Panc1 (cell line): ENCODE measurements at regions not wholly inside any gene's neighbourhood (a gene's known extent, or its start where the extent isn't known, plus 50 kb on each side); places are given as distances from the start of the nearest gene placed in this dataset.

Experiments used
- ATAC-seq: fragments of 200-7000 bp; cut with Tn5 transposase; 2 replicates; pipeline ENCODE4 v1.9.1; 2020; ENCODE audit warnings: mild to moderate bottlenecking, moderate library complexity
- BruUV-seq: library from RNA; stranded (reverse); fragments of 400-500 nt; replicated peaks from 2 replicates; lab custom pipeline; 2021; lab: Mats Ljungman, UMichigan
- CTCF ChIA-PET: fragments of 300-600 bp; sonication (Branson Sonifier 250); formaldehyde crosslinking; loops from one replicate; lab custom pipeline; 2022; ENCODE audit warnings: antibody characterized with exemption; lab: Charles Lee
- POLR2A ChIA-PET: fragments of 300-600 bp; sonication (Branson Sonifier 250); formaldehyde crosslinking; loops from one replicate; lab custom pipeline; 2022; ENCODE audit warnings: antibody characterized with exemption; lab: Charles Lee
- DNase-seq: peaks from one replicate; pipeline ENCODE4 v3.0.0-alpha.2; 2010; ENCODE audit warnings: low read depth, low spot score
- H3K27ac ChIP-seq: 2 replicates; pipeline ENCODE4 v1.5.1; 2011; ENCODE audit warnings: mild to moderate bottlenecking, low read length, inconsistent platforms
- H3K27me3 ChIP-seq: fragments of 200-500 bp; sonication (Bioruptor generic); 2 replicates; pipeline ENCODE4 v1.6.0; 2014; ENCODE audit warnings: low read length, inconsistent platforms; ENCODE audit not compliant: control insufficient read depth, insufficient read depth
- H3K36me3 ChIP-seq: fragments of 200-500 bp; sonication (Bioruptor generic); 2 replicates; pipeline ENCODE4 v1.5.1; 2014; ENCODE audit warnings: inconsistent platforms, mild to moderate bottlenecking, low read length, moderate library complexity; ENCODE audit not compliant: control insufficient read depth, insufficient read depth
- H3K4me1 ChIP-seq: 2 replicates; pipeline ENCODE4 v1.5.1; 2011; ENCODE audit warnings: inconsistent platforms, mild to moderate bottlenecking, low read length, moderate library complexity; ENCODE audit not compliant: control insufficient read depth, insufficient read depth
- H3K4me3 ChIP-seq, 2 experiments: 2 replicates each; pipeline ENCODE4 v1.5.1; 2011 to 2012; ENCODE audit warnings: low read depth in 2 of 2, low read length in 2 of 2, mild to moderate bottlenecking in 2 of 2, inconsistent platforms in 1 of 2, moderate library complexity in 1 of 2
- H3K9me3 ChIP-seq: fragments of 200-500 bp; sonication (Bioruptor generic); 2 replicates; pipeline ENCODE4 v1.5.1; 2014; ENCODE audit warnings: low read depth, mild to moderate bottlenecking, inconsistent platforms, low read length, moderate library complexity; ENCODE audit not compliant: control insufficient read depth, insufficient read depth
- POLR2AphosphoS5 ChIP-seq: IDR thresholded peaks from 2 replicates; pipeline ENCODE4 v1.6.1; 2012; ENCODE audit warnings: mild to moderate bottlenecking, low read depth, low read length, moderate library complexity
- SIN3A ChIP-seq: IDR thresholded peaks from 2 replicates; pipeline ENCODE4 v1.6.1; 2012; ENCODE audit warnings: low read depth, mild to moderate bottlenecking, low read length, moderate library complexity, borderline replicate concordance; ENCODE audit not compliant: insufficient read depth
- TCF7L2 ChIP-seq: IDR thresholded peaks from 2 replicates; pipeline ENCODE4 v1.6.1; 2011; ENCODE audit warnings: mild to moderate bottlenecking, low read depth, low read length, inconsistent platforms
- in situ Hi-C: cut with HindIII; loops from 2 replicates; pipeline ENCODE4 v1.10.0; 2016; ENCODE audit warnings: low sequenced_read_pairs, low pct_unique_long_range_greater_than_20kb
- intact Hi-C: fragments of 100-400 bp; cut with micrococcal nuclease; formaldehyde crosslinking; loops from one replicate; pipeline ENCODE4 v1.10.0; 2022; ENCODE audit not compliant: unreplicated experiment
- TF ChIP-seq, protein P1 (sequence below): fragments of 450-650 bp; IDR thresholded peaks from 2 replicates; pipeline ENCODE4 v1.5.1; 2017; ENCODE audit warnings: mild to moderate bottlenecking
- TF ChIP-seq, protein P2 (sequence below), 2 experiments: IDR thresholded peaks; 2 replicates each; pipeline ENCODE4 v1.6.1; 2011 to 2012; ENCODE audit warnings: low read depth in 2 of 2, control low read depth in 1 of 2, low read length in 1 of 2, mild to moderate bottlenecking in 1 of 2, moderate library complexity in 1 of 2; ENCODE audit not compliant: insufficient read depth in 1 of 2

DNA sequence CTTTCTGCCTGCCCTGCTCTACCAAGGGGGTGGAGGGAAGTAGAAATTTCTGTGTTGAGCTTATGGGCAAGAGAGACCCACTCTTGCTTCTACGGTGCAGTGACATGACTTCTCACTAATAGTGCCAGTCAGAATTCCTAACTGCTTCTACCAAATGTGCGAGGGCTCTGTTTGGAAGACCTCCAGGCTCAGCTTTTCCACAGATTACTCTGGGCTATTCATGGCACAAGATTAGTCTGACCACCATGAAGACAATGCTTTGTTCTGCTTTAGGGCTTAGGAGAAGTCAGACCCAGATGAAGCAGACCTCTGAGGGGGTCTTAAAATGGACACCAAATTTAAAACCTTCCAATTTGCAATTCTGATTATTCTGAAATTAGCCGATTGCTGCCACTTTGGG lies 195.9 kb upstream of the TBC1D5 start:
- no peak overlapping the region for H3K4me3 ChIP-seq
- no TSS peak for BruUV-seq
- DNase-seq, result no peak
- no peak overlapping the region for H3K27ac ChIP-seq
- ATAC-seq, result no peak
- ChIA-PET POLR2A (no interaction called here), CTCF (no interaction called here)
- H3K27me3 ChIP-seq, result peaks cover 2% of the 10 kb centered on the region; the same call in 1 of the 2 replicates
- intact Hi-C loops, result no loop called here
- no peaks in the 10 kb centered on the region for H3K9me3 ChIP-seq
- H3K4me1 ChIP-seq, result no peaks in the 10 kb centered on the region
- no peaks in the 10 kb centered on the region for H3K36me3 ChIP-seq
- in situ Hi-C loops, result no loop called here
- TF ChIP-seq SIN3A (no peak), TCF7L2 (no peak), POLR2AphosphoS5 (no peak)
- TF ChIP-seq, protein P1, sequence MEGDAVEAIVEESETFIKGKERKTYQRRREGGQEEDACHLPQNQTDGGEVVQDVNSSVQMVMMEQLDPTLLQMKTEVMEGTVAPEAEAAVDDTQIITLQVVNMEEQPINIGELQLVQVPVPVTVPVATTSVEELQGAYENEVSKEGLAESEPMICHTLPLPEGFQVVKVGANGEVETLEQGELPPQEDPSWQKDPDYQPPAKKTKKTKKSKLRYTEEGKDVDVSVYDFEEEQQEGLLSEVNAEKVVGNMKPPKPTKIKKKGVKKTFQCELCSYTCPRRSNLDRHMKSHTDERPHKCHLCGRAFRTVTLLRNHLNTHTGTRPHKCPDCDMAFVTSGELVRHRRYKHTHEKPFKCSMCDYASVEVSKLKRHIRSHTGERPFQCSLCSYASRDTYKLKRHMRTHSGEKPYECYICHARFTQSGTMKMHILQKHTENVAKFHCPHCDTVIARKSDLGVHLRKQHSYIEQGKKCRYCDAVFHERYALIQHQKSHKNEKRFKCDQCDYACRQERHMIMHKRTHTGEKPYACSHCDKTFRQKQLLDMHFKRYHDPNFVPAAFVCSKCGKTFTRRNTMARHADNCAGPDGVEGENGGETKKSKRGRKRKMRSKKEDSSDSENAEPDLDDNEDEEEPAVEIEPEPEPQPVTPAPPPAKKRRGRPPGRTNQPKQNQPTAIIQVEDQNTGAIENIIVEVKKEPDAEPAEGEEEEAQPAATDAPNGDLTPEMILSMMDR, result no peak
- TF ChIP-seq, protein P2, sequence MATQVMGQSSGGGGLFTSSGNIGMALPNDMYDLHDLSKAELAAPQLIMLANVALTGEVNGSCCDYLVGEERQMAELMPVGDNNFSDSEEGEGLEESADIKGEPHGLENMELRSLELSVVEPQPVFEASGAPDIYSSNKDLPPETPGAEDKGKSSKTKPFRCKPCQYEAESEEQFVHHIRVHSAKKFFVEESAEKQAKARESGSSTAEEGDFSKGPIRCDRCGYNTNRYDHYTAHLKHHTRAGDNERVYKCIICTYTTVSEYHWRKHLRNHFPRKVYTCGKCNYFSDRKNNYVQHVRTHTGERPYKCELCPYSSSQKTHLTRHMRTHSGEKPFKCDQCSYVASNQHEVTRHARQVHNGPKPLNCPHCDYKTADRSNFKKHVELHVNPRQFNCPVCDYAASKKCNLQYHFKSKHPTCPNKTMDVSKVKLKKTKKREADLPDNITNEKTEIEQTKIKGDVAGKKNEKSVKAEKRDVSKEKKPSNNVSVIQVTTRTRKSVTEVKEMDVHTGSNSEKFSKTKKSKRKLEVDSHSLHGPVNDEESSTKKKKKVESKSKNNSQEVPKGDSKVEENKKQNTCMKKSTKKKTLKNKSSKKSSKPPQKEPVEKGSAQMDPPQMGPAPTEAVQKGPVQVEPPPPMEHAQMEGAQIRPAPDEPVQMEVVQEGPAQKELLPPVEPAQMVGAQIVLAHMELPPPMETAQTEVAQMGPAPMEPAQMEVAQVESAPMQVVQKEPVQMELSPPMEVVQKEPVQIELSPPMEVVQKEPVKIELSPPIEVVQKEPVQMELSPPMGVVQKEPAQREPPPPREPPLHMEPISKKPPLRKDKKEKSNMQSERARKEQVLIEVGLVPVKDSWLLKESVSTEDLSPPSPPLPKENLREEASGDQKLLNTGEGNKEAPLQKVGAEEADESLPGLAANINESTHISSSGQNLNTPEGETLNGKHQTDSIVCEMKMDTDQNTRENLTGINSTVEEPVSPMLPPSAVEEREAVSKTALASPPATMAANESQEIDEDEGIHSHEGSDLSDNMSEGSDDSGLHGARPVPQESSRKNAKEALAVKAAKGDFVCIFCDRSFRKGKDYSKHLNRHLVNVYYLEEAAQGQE (IDR thresholded peaks at IDR 0.05; ENCODE audit: insufficient read depth in 1 of 2, low read depth in 2 of 2, low read length in 1 of 2), result no peak

DNA sequence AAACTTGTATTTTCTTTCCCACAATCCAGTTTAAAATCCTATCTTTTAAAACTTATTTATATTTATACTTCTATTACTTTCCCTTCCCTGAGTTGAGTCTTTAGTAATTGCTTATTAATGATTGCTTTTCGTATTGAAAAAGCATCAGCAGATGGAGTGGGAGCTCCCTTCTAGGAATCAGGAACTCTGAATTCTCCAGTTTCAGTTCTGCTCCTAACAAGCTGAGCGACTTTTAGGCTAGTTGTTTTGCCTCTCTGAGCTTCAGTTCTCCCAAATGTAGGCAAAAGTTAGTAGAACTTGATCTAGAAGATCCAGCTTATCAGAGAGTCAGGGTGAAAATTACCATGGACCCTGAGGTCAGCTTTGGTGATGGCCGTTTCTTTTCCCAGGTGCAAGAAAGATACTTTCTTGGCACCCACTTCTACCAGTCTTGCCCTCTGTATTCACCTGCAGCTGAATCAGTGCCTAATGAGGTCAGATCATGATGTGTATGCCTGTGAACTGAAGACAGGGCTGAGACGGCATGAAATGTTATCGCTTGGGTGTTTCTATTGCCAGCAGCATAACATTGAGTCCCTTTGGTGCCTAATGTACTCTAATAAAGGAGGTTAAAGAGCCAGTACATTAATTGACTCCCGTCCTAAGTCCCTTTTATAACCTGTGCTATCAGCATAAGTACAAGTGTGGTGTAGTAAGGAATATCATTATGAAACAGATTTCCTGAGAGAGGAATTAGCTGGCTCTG lies 194.5 kb upstream of the TBC1D5 start:
- peaks cover 2% of the 10 kb centered on the region; the same call in 1 of the 2 replicates for H3K27me3 ChIP-seq
- H3K4me1 ChIP-seq, result no peaks in the 10 kb centered on the region
- DNase-seq, result no peak
- intact Hi-C loops, result no loop called here
- BruUV-seq, result no TSS peak
- TF ChIP-seq SIN3A, result no peak
- TF ChIP-seq, protein P1, result no peak
- TF ChIP-seq, protein P2 (IDR thresholded peaks at IDR 0.05; ENCODE audit: insufficient read depth in 1 of 2, low read depth in 2 of 2, low read length in 1 of 2), result no peak
- no peak for TF ChIP-seq TCF7L2
- no peak for TF ChIP-seq POLR2AphosphoS5
- no peak overlapping the region for H3K27ac ChIP-seq
- ChIA-PET CTCF (no interaction called here), POLR2A (no interaction called here)
- H3K9me3 ChIP-seq, result no peaks in the 10 kb centered on the region
- no peaks in the 10 kb centered on the region for H3K36me3 ChIP-seq
- in situ Hi-C loops, result no loop called here
- ATAC-seq, result no peak
- H3K4me3 ChIP-seq, result no peak overlapping the region
